B cell (primary cell): ENCODE measurements at regions not wholly inside any gene's neighbourhood (a gene's known extent, or its start where the extent isn't known, plus 50 kb on each side); places are given as distances from the start of the nearest gene placed in this dataset.

ENCODE experiments used
- ATAC-seq: fragments of 200-7000 bp; cut with Tn5 transposase; one replicate; pipeline ENCODE4 v1.10.0; 2021; ENCODE audit warnings: low read depth, mild to moderate bottlenecking, moderate number of reproducible peaks, moderate library complexity
- CTCF ChIA-PET: fragments of 350-600 bp; sonication (Branson Sonifier 250); formaldehyde crosslinking; loops from one replicate; lab custom pipeline; 2021; ENCODE audit warnings: antibody characterized with exemption, inconsistent platforms; lab: Charles Lee
- POLR2A ChIA-PET: fragments of 350-600 bp; sonication (Branson Sonifier 250); formaldehyde crosslinking; loops from one replicate; lab custom pipeline; 2021; ENCODE audit warnings: antibody characterized with exemption; lab: Charles Lee
- DNase-seq: peaks from one replicate; pipeline ENCODE4 v3.0.0; 2013
- H2AFZ ChIP-seq: 2 replicates; pipeline ENCODE4 v1.6.1; 2012; ENCODE audit warnings: mild to moderate bottlenecking, low read depth, low read length; ENCODE audit not compliant: insufficient read depth, poor library complexity, severe bottlenecking
- H3K27ac ChIP-seq, 2 donors: 1 replicate in 1 of 2; 2 replicates in 1 of 2; pipeline ENCODE4 v1.5.1; 2012 to 2013; ENCODE audit warnings: low read length in 2 of 2, mild to moderate bottlenecking in 2 of 2, moderate library complexity in 1 of 2
- H3K27me3 ChIP-seq, 4 experiments: fragments of 200-600 bp in 1 of 4; sonication (generic) in 1 of 4; replicated peaks in 1 of 4; 1 replicate in 2 of 4; 2 replicates in 2 of 4; pipeline versions ENCODE4 v1.6.1 to v1.7.0; 2013 to 2016; ENCODE audit warnings: low read length in 3 of 4, mild to moderate bottlenecking in 2 of 4, mixed read lengths in 1 of 4, moderate library complexity in 1 of 4; ENCODE audit not compliant: insufficient read depth in 4 of 4, control insufficient read depth in 3 of 4; ENCODE audit errors: control extremely low read depth in 1 of 4
- H3K36me3 ChIP-seq, 2 experiments: replicated peaks in 1 of 2; 1 replicate in 1 of 2; 2 replicates in 1 of 2; pipeline versions ENCODE4 v1.6.1 to v1.7.1; 2013; ENCODE audit warnings: low read length in 1 of 2; ENCODE audit not compliant: insufficient read depth in 2 of 2, control insufficient read depth in 1 of 2; ENCODE audit errors: control extremely low read depth in 1 of 2, extremely low read depth in 1 of 2
- H3K4me1 ChIP-seq, 2 donors: fragments of 200-600 bp in 1 of 2; sonication (generic) in 1 of 2; 1 replicate in 1 of 2; 2 replicates in 1 of 2; pipeline versions ENCODE4 v1.5.1 to v1.6.1; 2013 to 2017; ENCODE audit warnings: low read length in 2 of 2; ENCODE audit not compliant: control insufficient read depth in 2 of 2, insufficient read depth in 2 of 2
- H3K4me2 ChIP-seq: replicated peaks from 2 replicates; pipeline ENCODE3; 2012; ENCODE audit warnings: mild to moderate bottlenecking, low read depth, low read length; ENCODE audit not compliant: poor library complexity, severe bottlenecking
- H3K4me3 ChIP-seq, 5 experiments: fragments of 200-600 bp in 1 of 5; sonication (generic) in 1 of 5; 1 replicate in 3 of 5; 2 replicates in 2 of 5; pipeline versions ENCODE4 v1.5.1 to v1.7.0; 2011 to 2016; ENCODE audit warnings: low read length in 4 of 5, mild to moderate bottlenecking in 4 of 5, low read depth in 2 of 5, control low read depth in 1 of 5, moderate library complexity in 1 of 5; ENCODE audit not compliant: insufficient read depth in 1 of 5; ENCODE audit errors: control extremely low read depth in 1 of 5, extremely low read depth in 1 of 5
- H3K79me2 ChIP-seq: fragments of 200-600 bp; sonication (generic); one replicate; pipeline ENCODE4 v1.6.0; 2016; ENCODE audit warnings: low read length; ENCODE audit not compliant: control insufficient read depth, insufficient read depth
- H3K9ac ChIP-seq: fragments of 200-600 bp; sonication (generic); 2 replicates; pipeline ENCODE4 v1.6.1; 2017; ENCODE audit warnings: mild to moderate bottlenecking, low read length, moderate library complexity
- H3K9me3 ChIP-seq, 3 donors: one replicate each; pipeline versions ENCODE4 v1.6.1 to v1.7.1; 2013; ENCODE audit warnings: low read length in 2 of 3; ENCODE audit not compliant: control insufficient read depth in 2 of 3, insufficient read depth in 1 of 3; ENCODE audit errors: control extremely low read depth in 1 of 3
- H4K20me1 ChIP-seq: 2 replicates; pipeline ENCODE4 v1.6.0; 2012; ENCODE audit warnings: mild to moderate bottlenecking, low read length; ENCODE audit not compliant: insufficient read depth, control insufficient read depth, poor library complexity, severe bottlenecking
- H3K27ac Mint-ChIP-seq: one replicate; pipeline ENCODE4 v1.8.0; 2021; ENCODE audit warnings: mixed read lengths
- H3K27me3 Mint-ChIP-seq: one replicate; pipeline ENCODE4 v1.8.0; 2021; ENCODE audit warnings: mixed read lengths
- H3K4me1 Mint-ChIP-seq: one replicate; pipeline ENCODE4 v1.8.0; 2021; ENCODE audit warnings: mixed read lengths
- H3K4me3 Mint-ChIP-seq: one replicate; pipeline ENCODE4 v1.8.0; 2021; ENCODE audit warnings: mixed read lengths
- H3K9me3 Mint-ChIP-seq: one replicate; pipeline ENCODE4 v1.8.0; 2022; ENCODE audit warnings: mixed read lengths; ENCODE audit not compliant: insufficient read depth
- EZH2 ChIP-seq: IDR thresholded peaks from 2 replicates; pipeline ENCODE4 v1.6.1; 2012; ENCODE audit warnings: borderline replicate concordance, low read depth, mild to moderate bottlenecking, moderate library complexity, low read length; ENCODE audit not compliant: insufficient read depth, poor library complexity, severe bottlenecking
- WGBS: methylation state at CpG from one replicate; pipeline ENCODE4 v1.1.5; 2013; ENCODE audit warnings: missing lambda C conversion rate; ENCODE audit not compliant: insufficient coverage; 5-methylcytosine and 5-hydroxymethylcytosine counted together
- intact Hi-C: fragments of 100-400 bp; cut with micrococcal nuclease; formaldehyde crosslinking; loops from one replicate; pipeline ENCODE4 v1.10.0; 2022
- TF ChIP-seq, protein P1 (sequence below): fragments of 200-600 bp; IDR thresholded peaks from one replicate; pipeline ENCODE4 v1.8.0; 2022; ENCODE audit warnings: antibody characterized with exemption, mild to moderate bottlenecking

DNA sequence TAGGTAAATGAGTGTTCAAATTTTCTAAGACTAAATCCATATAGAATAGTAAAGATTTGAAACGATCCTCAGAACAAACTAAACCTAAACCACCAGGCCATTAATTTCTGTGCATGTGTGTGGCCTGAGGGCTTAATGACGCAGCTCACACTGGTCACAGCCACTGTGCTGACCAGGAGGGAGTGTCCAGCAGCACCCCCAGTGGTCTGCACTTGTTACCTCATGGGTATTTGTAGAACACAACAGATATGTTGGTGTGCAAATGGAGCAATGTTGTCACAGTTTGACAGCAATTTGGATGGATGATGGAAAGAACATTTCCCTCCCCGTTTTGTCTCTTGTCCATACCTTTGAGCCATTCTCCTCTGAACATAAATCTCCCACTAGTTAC is 122.4 kb upstream of the EXOC2 start:
- H3K27me3 Mint-ChIP-seq: peaks cover 8% of the 10 kb centered on the region
- Histone ChIP-seq H3K36me3 (no peaks in the 10 kb centered on the region), H2AFZ (no peak overlapping the region), H3K4me3 (peak overlapping the region in 4 of 5 experiments; percentile 26 to 62 (median 50)), H3K27me3 (no peaks in the 10 kb centered on the region), H3K4me1 (peaks cover 41 to 46% of the 10 kb centered on the region in 2 donors), H3K9me3 (no peaks in the 10 kb centered on the region), H3K27ac (peak overlapping the region; percentile 15 to 81), H3K9ac (peak overlapping the region; percentile 54), H3K79me2 (no peaks in the 10 kb centered on the region), H3K4me2 (peak overlapping the region; percentile 75), H4K20me1 (no peaks in the 10 kb centered on the region)
- POLR2A ChIA-PET: no interaction called here
- DNase-seq: no peak
- TF ChIP-seq, protein P1, sequence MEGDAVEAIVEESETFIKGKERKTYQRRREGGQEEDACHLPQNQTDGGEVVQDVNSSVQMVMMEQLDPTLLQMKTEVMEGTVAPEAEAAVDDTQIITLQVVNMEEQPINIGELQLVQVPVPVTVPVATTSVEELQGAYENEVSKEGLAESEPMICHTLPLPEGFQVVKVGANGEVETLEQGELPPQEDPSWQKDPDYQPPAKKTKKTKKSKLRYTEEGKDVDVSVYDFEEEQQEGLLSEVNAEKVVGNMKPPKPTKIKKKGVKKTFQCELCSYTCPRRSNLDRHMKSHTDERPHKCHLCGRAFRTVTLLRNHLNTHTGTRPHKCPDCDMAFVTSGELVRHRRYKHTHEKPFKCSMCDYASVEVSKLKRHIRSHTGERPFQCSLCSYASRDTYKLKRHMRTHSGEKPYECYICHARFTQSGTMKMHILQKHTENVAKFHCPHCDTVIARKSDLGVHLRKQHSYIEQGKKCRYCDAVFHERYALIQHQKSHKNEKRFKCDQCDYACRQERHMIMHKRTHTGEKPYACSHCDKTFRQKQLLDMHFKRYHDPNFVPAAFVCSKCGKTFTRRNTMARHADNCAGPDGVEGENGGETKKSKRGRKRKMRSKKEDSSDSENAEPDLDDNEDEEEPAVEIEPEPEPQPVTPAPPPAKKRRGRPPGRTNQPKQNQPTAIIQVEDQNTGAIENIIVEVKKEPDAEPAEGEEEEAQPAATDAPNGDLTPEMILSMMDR: no peak
- TF ChIP-seq EZH2: no peak
- H3K4me3 Mint-ChIP-seq: peak overlapping the region; percentile 75
- intact Hi-C loops: no loop called here
- CTCF ChIA-PET: no interaction called here
- no CpG with 5 or more reads among the region's 3 CpGs for WGBS
- no peak overlapping the region for H3K27ac Mint-ChIP-seq
- no peak for ATAC-seq
- peaks cover 35% of the 10 kb centered on the region for H3K4me1 Mint-ChIP-seq
- H3K9me3 Mint-ChIP-seq: no peaks in the 10 kb centered on the region

DNA sequence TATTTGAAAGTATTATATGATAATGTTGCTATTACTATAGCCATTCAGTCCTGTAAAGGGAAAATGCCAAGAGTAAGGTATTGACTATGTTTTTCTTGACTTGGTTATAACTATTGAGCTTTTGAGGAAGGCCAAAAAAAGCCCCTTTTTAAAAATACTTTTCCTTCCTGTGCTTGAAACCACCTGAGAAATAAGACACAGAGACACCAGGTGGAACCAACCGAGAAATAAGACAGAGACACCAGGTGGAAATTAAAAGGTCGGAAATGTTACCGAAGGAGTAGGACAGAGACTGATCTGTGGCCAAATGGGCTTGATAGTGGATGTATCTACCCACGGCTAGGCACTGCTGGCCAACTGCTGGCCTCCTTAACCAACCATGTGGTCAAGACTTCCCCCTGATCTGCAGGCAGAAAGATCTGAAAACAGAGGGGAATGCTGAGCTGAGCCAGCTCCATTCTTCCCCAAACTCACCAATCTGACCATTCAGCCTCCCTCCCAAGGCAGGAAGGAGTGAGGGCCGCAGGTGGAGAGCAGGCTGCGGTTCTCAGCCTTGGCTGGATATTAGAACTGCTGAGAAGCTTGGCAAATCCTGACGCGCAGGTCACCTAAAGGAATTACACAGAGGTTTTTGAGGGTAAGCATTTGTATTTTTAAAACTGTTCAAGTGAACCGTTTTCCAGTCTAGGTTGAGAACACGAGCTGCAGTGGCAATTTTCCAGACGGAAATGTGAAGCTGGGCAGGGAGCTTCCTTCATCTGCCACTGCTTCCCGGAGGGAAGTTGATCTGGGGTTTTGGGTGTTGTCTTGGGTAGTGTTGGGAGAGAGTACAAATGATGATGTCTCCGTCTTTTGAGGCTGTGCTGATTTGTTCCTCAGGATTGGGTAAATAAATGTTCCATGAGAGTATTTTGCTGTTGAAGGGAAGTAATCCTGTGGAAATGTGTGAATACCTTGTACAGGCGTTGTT is 121.7 kb upstream of the EXOC2 start:
- Histone ChIP-seq H3K9ac (peak overlapping the region; percentile 54), H3K4me3 (peak overlapping the region in 4 of 5 experiments; percentile 26 to 62 (median 50)), H3K4me1 (peaks cover 41 to 46% of the 10 kb centered on the region in 2 donors), H3K4me2 (peak overlapping the region; percentile 75), H3K27me3 (no peaks in the 10 kb centered on the region), H3K79me2 (no peaks in the 10 kb centered on the region), H3K36me3 (no peaks in the 10 kb centered on the region), H4K20me1 (no peaks in the 10 kb centered on the region), H3K27ac (peak overlapping the region; percentile 72 to 81), H3K9me3 (no peaks in the 10 kb centered on the region), H2AFZ (peak overlapping the region; percentile 50)
- H3K4me3 Mint-ChIP-seq: peak overlapping the region; percentile 75
- peaks cover 35% of the 10 kb centered on the region for H3K4me1 Mint-ChIP-seq
- ChIA-PET CTCF (no interaction called here), POLR2A (no interaction called here)
- DNase-seq: peak; percentile 44
- intact Hi-C loops: no loop called here
- no peaks in the 10 kb centered on the region for H3K9me3 Mint-ChIP-seq
- peak overlapping the region; percentile 64 for H3K27ac Mint-ChIP-seq
- no peak for TF ChIP-seq EZH2
- TF ChIP-seq, protein P1: no peak
- H3K27me3 Mint-ChIP-seq: peaks cover 8% of the 10 kb centered on the region
- ATAC-seq: no peak
- WGBS: 91% methylated on average over 9 of the region's 14 CpGs
